ENCODE measurements at regions not wholly inside any gene's neighbourhood (a gene's known extent, or its start where the extent isn't known, plus 50 kb on each side); places are given as distances from the start of the nearest gene placed in this dataset.
"Not testable (repeated sequence)": the region's sequence is repeated elsewhere in the genome, so short reads cannot be mapped to it uniquely, and the experiment has no call there.

- no peak for DNase-seq
Observed at GRCh38 chr5:75940418-75940817, 142.8 kb upstream of the SV2C start.

GRCh38 chr5:75935572-75935971, 147.6 kb upstream of the SV2C start:
- no peak for DNase-seq

- no peak for DNase-seq
Observed at GRCh38 chr5:75933489-75933888, 149.7 kb upstream of the SV2C start.

- DNase-seq = no peak
Observed at GRCh38 chr5:75931175-75931574, 152.0 kb upstream of the SV2C start.

- DNase-seq = no peak
Observed at GRCh38 chr5:75928992-75929391, 154.2 kb upstream of the SV2C start.

GRCh38 chr5:75922480-75922879, 160.7 kb upstream of the SV2C start:
- DNase-seq = no peak

GRCh38 chr5:75921011-75921410, 162.2 kb upstream of the SV2C start:
- DNase-seq = no peak

GRCh38 chr5:75916144-75916543, 167.0 kb upstream of the SV2C start:
- no peak for DNase-seq

GRCh38 chr5:75909223-75909622, 174.0 kb upstream of the SV2C start:
- DNase-seq = no peak

- no peak for DNase-seq
Observed at GRCh38 chr5:75907651-75908050, 175.5 kb upstream of the SV2C start.

GRCh38 chr5:75894482-75894881, 177.2 kb upstream of the POC5 start:
- no peak for DNase-seq

- DNase-seq = no peak
Observed at GRCh38 chr5:75891736-75892135, 174.5 kb upstream of the POC5 start.

- DNase-seq = no peak
Observed at GRCh38 chr5:75891020-75891419, 173.8 kb upstream of the POC5 start.

- DNase-seq = no peak
Observed at GRCh38 chr5:75890546-75890945, 173.3 kb upstream of the POC5 start.

- no peak for DNase-seq
Observed at GRCh38 chr5:75886706-75887105, 169.5 kb upstream of the POC5 start.

GRCh38 chr5:75885849-75886596, 168.8 kb upstream of the POC5 start:
- DNase-seq = peak; percentile 15

- no peak for DNase-seq
Observed at GRCh38 chr5:75885321-75885720, 168.1 kb upstream of the POC5 start.

- no peak for DNase-seq
Observed at GRCh38 chr5:75869891-75870290, 152.7 kb upstream of the POC5 start.

GRCh38 chr5:75862872-75863271, 145.6 kb upstream of the POC5 start:
- DNase-seq = no peak

GRCh38 chr5:75859621-75860020, 142.4 kb upstream of the POC5 start:
- not testable (repeated sequence) for DNase-seq

GRCh38 chr5:75856056-75856455, 138.8 kb upstream of the POC5 start:
- no peak for DNase-seq

- DNase-seq = no peak
Observed at GRCh38 chr5:75848077-75848476, 130.8 kb upstream of the POC5 start.

- no peak for DNase-seq
Observed at GRCh38 chr5:75847561-75848021, 130.4 kb upstream of the POC5 start.

- no peak for DNase-seq
Observed at GRCh38 chr5:75844301-75844700, 127.1 kb upstream of the POC5 start.

- no peak for DNase-seq
Observed at GRCh38 chr5:75843319-75843718, 126.1 kb upstream of the POC5 start.

Data from CD4-positive, alpha-beta T cell treated with Interleukin-21 for 1 hour (primary cell).